Naive thymus-derived CD4-positive, alpha-beta T cell (primary cell): ENCODE measurements at regions not wholly inside any gene's neighbourhood (a gene's known extent, or its start where the extent isn't known, plus 50 kb on each side); places are given as distances from the start of the nearest gene placed in this dataset.
A peak's percentile ranks its signal among the peaks of the same experiment; 100 is the strongest.

Experiments used
- ATAC-seq: fragments of 150-1000 bp; cut with Tn5 transposase; 2 replicates; pipeline ENCODE4 v1.10.0; 2021; ENCODE audit warnings: mild to moderate bottlenecking, moderate library complexity
- CTCF ChIA-PET: fragments of 350-600 bp; sonication (Branson Sonifier 250); formaldehyde crosslinking; loops from one replicate; lab custom pipeline; 2021; ENCODE audit warnings: antibody characterized with exemption; lab: Charles Lee
- POLR2A ChIA-PET: fragments of 350-600 bp; sonication (Branson Sonifier 250); formaldehyde crosslinking; loops from one replicate; lab custom pipeline; 2021; ENCODE audit warnings: antibody characterized with exemption, inconsistent platforms; lab: Charles Lee
- DNase-seq, 9 donors: peaks; one replicate each; pipeline versions ENCODE4 v3.0.0 to v3.0.0-alpha.2; 2020 to 2022; ENCODE audit warnings: mixed read lengths in 1 of 9
- H3K27ac ChIP-seq: one replicate; pipeline ENCODE4 v1.7.0; 2013; ENCODE audit warnings: mild to moderate bottlenecking, low read depth, low read length, moderate library complexity
- H3K27me3 ChIP-seq, 2 donors: one replicate each; pipeline ENCODE4 v1.7.0; 2013; ENCODE audit warnings: low read length in 2 of 2, mild to moderate bottlenecking in 2 of 2, moderate library complexity in 2 of 2; ENCODE audit not compliant: control insufficient read depth in 2 of 2, insufficient read depth in 2 of 2
- H3K36me3 ChIP-seq, 3 experiments: 1 replicate in 2 of 3; 2 replicates in 1 of 3; pipeline ENCODE4 v1.7.0; 2013; ENCODE audit warnings: low read length in 3 of 3, mild to moderate bottlenecking in 3 of 3, moderate library complexity in 1 of 3; ENCODE audit not compliant: insufficient read depth in 3 of 3, control insufficient read depth in 2 of 3
- H3K4me1 ChIP-seq, 2 donors: one replicate each; pipeline ENCODE4 v1.7.0; 2013; ENCODE audit warnings: low read length in 2 of 2, mild to moderate bottlenecking in 2 of 2, moderate library complexity in 1 of 2; ENCODE audit not compliant: control insufficient read depth in 2 of 2, insufficient read depth in 2 of 2
- H3K4me3 ChIP-seq: 2 replicates; pipeline ENCODE4 v1.7.0; 2013; ENCODE audit warnings: mild to moderate bottlenecking, low read length
- H3K9me3 ChIP-seq, 3 experiments: 1 replicate in 2 of 3; 2 replicates in 1 of 3; pipeline ENCODE4 v1.7.0; 2013; ENCODE audit warnings: low read length in 3 of 3; ENCODE audit not compliant: control insufficient read depth in 2 of 3
- H3K27ac Mint-ChIP-seq, 9 donors: one replicate each; pipeline ENCODE4 v1.8.0; 2020 to 2022; ENCODE audit warnings: mixed read lengths in 9 of 9, mild to moderate bottlenecking in 8 of 9, moderate library complexity in 5 of 9, inconsistent platforms in 2 of 9
- H3K27me3 Mint-ChIP-seq, 5 donors: one replicate each; pipeline ENCODE4 v1.8.0; 2021 to 2022; ENCODE audit warnings: mixed read lengths in 5 of 5, mild to moderate bottlenecking in 1 of 5
- H3K36me3 Mint-ChIP-seq, 5 donors: one replicate each; pipeline ENCODE4 v1.8.0; 2020 to 2022; ENCODE audit warnings: mixed read lengths in 5 of 5, mild to moderate bottlenecking in 3 of 5, inconsistent platforms in 1 of 5
- H3K4me1 Mint-ChIP-seq, 7 donors: one replicate each; pipeline ENCODE4 v1.8.0; 2020 to 2022; ENCODE audit warnings: mixed read lengths in 7 of 7, mild to moderate bottlenecking in 3 of 7, inconsistent platforms in 1 of 7
- H3K4me3 Mint-ChIP-seq, 10 donors: one replicate each; pipeline ENCODE4 v1.8.0; 2020 to 2022; ENCODE audit warnings: mild to moderate bottlenecking in 10 of 10, mixed read lengths in 10 of 10, moderate library complexity in 6 of 10, inconsistent platforms in 2 of 10
- H3K9me3 Mint-ChIP-seq, 11 donors: one replicate each; pipeline ENCODE4 v1.8.0; 2020 to 2022; ENCODE audit warnings: mixed read lengths in 11 of 11, mild to moderate bottlenecking in 4 of 11, inconsistent platforms in 1 of 11, moderate library complexity in 1 of 11
- intact Hi-C, 2 donors: fragments of 100-400 bp; cut with micrococcal nuclease; formaldehyde crosslinking; loops; one replicate each; pipeline ENCODE4 v1.15.1; 2023

GRCh38 chr16:26667307-26667706 is 399.4 kb upstream of the C16orf82 start:
- H3K36me3 ChIP-seq, result no peaks in the 10 kb centered on the region
- CTCF ChIA-PET, result no interaction called here
- DNase-seq (no peak), ATAC-seq (no peak)
- no peak overlapping the region for H3K27ac ChIP-seq
- no peaks in the 10 kb centered on the region for H3K27me3 ChIP-seq
- H3K27ac Mint-ChIP-seq, result no peak overlapping the region
- H3K4me1 Mint-ChIP-seq, result peaks cover 0 to 27% (median 4%) of the 10 kb centered on the region in 7 donors
- H3K9me3 Mint-ChIP-seq, result peaks cover 0 to 7% (median 0%) of the 10 kb centered on the region in 11 donors
- POLR2A ChIA-PET, result no interaction called here
- no peaks in the 10 kb centered on the region for H3K36me3 Mint-ChIP-seq
- H3K27me3 Mint-ChIP-seq, result peaks cover 5 to 20% (median 14%) of the 10 kb centered on the region in 5 donors
- intact Hi-C loops, result no loop called here
- peaks cover 0 to 4% of the 10 kb centered on the region in 2 donors for H3K4me1 ChIP-seq
- no peak overlapping the region for H3K4me3 Mint-ChIP-seq
- H3K4me3 ChIP-seq, result no peak overlapping the region
- H3K9me3 ChIP-seq, result no peaks in the 10 kb centered on the region

- Mint-ChIP-seq H3K4me3 (no peak overlapping the region), H3K9me3 (peaks cover 0 to 7% (median 0%) of the 10 kb centered on the region in 11 donors), H3K27me3 (peaks cover 5 to 16% (median 10%) of the 10 kb centered on the region in 5 donors), H3K36me3 (no peaks in the 10 kb centered on the region), H3K27ac (no peak overlapping the region), H3K4me1 (peaks cover 0 to 30% (median 5%) of the 10 kb centered on the region in 7 donors)
- intact Hi-C loops, result no loop called here
- no peaks in the 10 kb centered on the region for H3K9me3 ChIP-seq
- DNase-seq (no peak), ATAC-seq (no peak)
- CTCF ChIA-PET, result no interaction called here
- H3K27me3 ChIP-seq, result no peaks in the 10 kb centered on the region
- H3K36me3 ChIP-seq, result no peaks in the 10 kb centered on the region
- no peak overlapping the region for H3K4me3 ChIP-seq
- POLR2A ChIA-PET, result no interaction called here
- peaks cover 0 to 4% of the 10 kb centered on the region in 2 donors for H3K4me1 ChIP-seq
- no peak overlapping the region for H3K27ac ChIP-seq
Observed at GRCh38 chr16:26668026-26668425, 398.7 kb upstream of the C16orf82 start.

- H3K27ac Mint-ChIP-seq, result peak overlapping the region in 1 of 9 donors; percentile 40
- H3K36me3 Mint-ChIP-seq, result no peaks in the 10 kb centered on the region
- peak in 1 of 9 donors; percentile 50 for DNase-seq
- Histone ChIP-seq H3K27me3 (no peaks in the 10 kb centered on the region), H3K9me3 (no peaks in the 10 kb centered on the region), H3K4me3 (no peak overlapping the region), H3K36me3 (no peaks in the 10 kb centered on the region), H3K27ac (no peak overlapping the region), H3K4me1 (no peaks in the 10 kb centered on the region)
- H3K4me1 Mint-ChIP-seq, result peaks cover 0 to 11% (median 5%) of the 10 kb centered on the region in 7 donors
- intact Hi-C loops, result no loop called here
- CTCF ChIA-PET, result no interaction called here
- POLR2A ChIA-PET, result no interaction called here
- peaks cover 0 to 20% (median 0%) of the 10 kb centered on the region in 11 donors for H3K9me3 Mint-ChIP-seq
- ATAC-seq, result no peak
- H3K27me3 Mint-ChIP-seq, result peaks cover 0 to 9% (median 0%) of the 10 kb centered on the region in 5 donors
- peak overlapping the region in 1 of 10 donors; percentile 19 for H3K4me3 Mint-ChIP-seq
Observed at GRCh38 chr16:26672206-26672605, 394.5 kb upstream of the C16orf82 start.

GRCh38 chr16:26673011-26673410 is 393.7 kb upstream of the C16orf82 start:
- H3K27me3 Mint-ChIP-seq, result peaks cover 0 to 9% (median 5%) of the 10 kb centered on the region in 5 donors
- ATAC-seq (no peak), DNase-seq (no peak)
- H3K4me3 ChIP-seq, result no peak overlapping the region
- intact Hi-C loops, result no loop called here
- no peaks in the 10 kb centered on the region for H3K27me3 ChIP-seq
- peaks cover 0 to 20% (median 0%) of the 10 kb centered on the region in 11 donors for H3K9me3 Mint-ChIP-seq
- CTCF ChIA-PET, result no interaction called here
- H3K27ac ChIP-seq, result no peak overlapping the region
- no peaks in the 10 kb centered on the region for H3K36me3 ChIP-seq
- H3K9me3 ChIP-seq, result no peaks in the 10 kb centered on the region
- no peaks in the 10 kb centered on the region for H3K36me3 Mint-ChIP-seq
- H3K27ac Mint-ChIP-seq, result no peak overlapping the region
- POLR2A ChIA-PET, result no interaction called here
- peaks cover 0 to 11% (median 5%) of the 10 kb centered on the region in 7 donors for H3K4me1 Mint-ChIP-seq
- no peaks in the 10 kb centered on the region for H3K4me1 ChIP-seq
- H3K4me3 Mint-ChIP-seq, result no peak overlapping the region

- Mint-ChIP-seq H3K27me3 (peaks cover 0 to 8% (median 0%) of the 10 kb centered on the region in 5 donors), H3K27ac (no peak overlapping the region), H3K4me3 (no peak overlapping the region), H3K9me3 (peaks cover 0 to 6% (median 0%) of the 10 kb centered on the region in 11 donors), H3K36me3 (no peaks in the 10 kb centered on the region), H3K4me1 (no peaks in the 10 kb centered on the region)
- intact Hi-C loops, result no loop called here
- H3K27ac ChIP-seq, result no peak overlapping the region
- ChIA-PET POLR2A (no interaction called here), CTCF (no interaction called here)
- H3K9me3 ChIP-seq, result no peaks in the 10 kb centered on the region
- no peaks in the 10 kb centered on the region for H3K4me1 ChIP-seq
- H3K36me3 ChIP-seq, result no peaks in the 10 kb centered on the region
- ATAC-seq, result no peak
- no peak overlapping the region for H3K4me3 ChIP-seq
- DNase-seq, result no peak
- H3K27me3 ChIP-seq, result no peaks in the 10 kb centered on the region
Observed at GRCh38 chr16:26680671-26681070, 386.1 kb upstream of the C16orf82 start.

DNA sequence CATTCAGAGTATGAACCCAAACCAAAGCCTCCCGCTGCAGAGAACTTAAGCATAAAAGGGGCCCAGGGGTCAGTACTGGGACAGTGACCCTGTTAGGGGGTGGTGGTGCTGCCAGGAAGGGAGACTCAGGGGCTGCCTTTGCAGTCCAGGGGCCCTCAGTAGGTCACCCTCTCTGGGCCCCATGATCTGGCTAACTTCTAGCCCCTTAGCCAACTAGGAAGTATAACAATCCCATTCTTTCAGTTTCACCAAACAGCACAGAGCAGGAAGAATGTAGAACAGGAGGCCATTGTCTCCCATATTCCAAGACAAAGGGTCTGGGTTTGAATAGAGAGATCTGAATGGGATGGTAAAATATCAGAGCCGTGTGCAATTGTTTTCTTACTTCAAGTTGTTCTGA is 378.6 kb upstream of the C16orf82 start:
- Mint-ChIP-seq H3K4me1 (peaks cover 0 to 5% (median 0%) of the 10 kb centered on the region in 7 donors), H3K27ac (no peak overlapping the region), H3K4me3 (no peak overlapping the region), H3K9me3 (peaks cover 0 to 5% (median 0%) of the 10 kb centered on the region in 11 donors), H3K27me3 (peaks cover 2 to 41% (median 20%) of the 10 kb centered on the region in 5 donors), H3K36me3 (no peaks in the 10 kb centered on the region)
- Histone ChIP-seq H3K9me3 (no peaks in the 10 kb centered on the region), H3K27me3 (no peaks in the 10 kb centered on the region), H3K4me1 (no peaks in the 10 kb centered on the region), H3K36me3 (no peaks in the 10 kb centered on the region), H3K4me3 (no peak overlapping the region), H3K27ac (no peak overlapping the region)
- POLR2A ChIA-PET, result no interaction called here
- CTCF ChIA-PET, result no interaction called here
- no peak for ATAC-seq
- intact Hi-C loops, result no loop called here
- DNase-seq, result no peak

DNA sequence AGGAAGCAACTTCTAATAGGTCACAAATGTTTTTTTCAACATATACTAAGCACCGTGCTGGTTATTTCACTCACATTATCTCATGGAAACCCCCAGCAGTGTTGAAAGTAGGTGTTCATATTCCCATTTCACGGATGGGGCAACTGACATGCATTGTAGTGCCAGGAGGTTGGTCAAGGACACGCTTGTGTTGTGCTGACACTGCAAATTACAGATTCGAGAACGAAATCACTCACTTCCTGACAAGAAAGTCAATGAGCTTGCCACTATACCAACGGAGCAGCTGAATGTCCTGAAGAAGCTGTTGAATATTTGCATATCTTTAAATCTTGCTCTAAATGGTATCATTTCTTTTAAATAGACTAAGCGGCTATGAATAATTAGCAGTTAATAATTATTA is 378.0 kb upstream of the C16orf82 start:
- H3K4me3 Mint-ChIP-seq, result no peak overlapping the region
- H3K27me3 ChIP-seq, result no peaks in the 10 kb centered on the region
- ChIA-PET POLR2A (no interaction called here), CTCF (no interaction called here)
- ATAC-seq, result no peak
- no peaks in the 10 kb centered on the region for H3K4me1 ChIP-seq
- no peak overlapping the region for H3K4me3 ChIP-seq
- no peaks in the 10 kb centered on the region for H3K36me3 ChIP-seq
- no peak overlapping the region for H3K27ac Mint-ChIP-seq
- H3K36me3 Mint-ChIP-seq, result no peaks in the 10 kb centered on the region
- no peak for DNase-seq
- H3K27me3 Mint-ChIP-seq, result peaks cover 2 to 47% (median 20%) of the 10 kb centered on the region in 5 donors
- no peaks in the 10 kb centered on the region for H3K9me3 ChIP-seq
- H3K27ac ChIP-seq, result no peak overlapping the region
- peaks cover 0 to 5% (median 0%) of the 10 kb centered on the region in 11 donors for H3K9me3 Mint-ChIP-seq
- intact Hi-C loops, result no loop called here
- peaks cover 0 to 5% (median 0%) of the 10 kb centered on the region in 7 donors for H3K4me1 Mint-ChIP-seq
